Progenitor cell of endocrine pancreas (in vitro differentiated cells): ENCODE measurements at regions not wholly inside any gene's neighbourhood (a gene's known extent, or its start where the extent isn't known, plus 50 kb on each side); places are given as distances from the start of the nearest gene placed in this dataset.

Source experiments
- DNase-seq: peaks from one replicate; pipeline ENCODE4 v3.0.0; 2021; ENCODE audit warnings: low spot score; ENCODE audit not compliant: unreplicated experiment
- H3K27ac Mint-ChIP-seq: 2 replicates; pipeline ENCODE4 v1.8.0; 2021; ENCODE audit warnings: mild to moderate bottlenecking, moderate library complexity, mixed read lengths
- H3K27me3 Mint-ChIP-seq: 2 replicates; pipeline ENCODE4 v1.8.0; 2021; ENCODE audit warnings: mixed read lengths
- H3K36me3 Mint-ChIP-seq: 2 replicates; pipeline ENCODE4 v1.8.0; 2022; ENCODE audit warnings: mixed read lengths; ENCODE audit not compliant: insufficient read depth
- H3K4me1 Mint-ChIP-seq: 2 replicates; pipeline ENCODE4 v1.8.0; 2021; ENCODE audit warnings: low read depth, mixed read lengths
- H3K4me3 Mint-ChIP-seq: 2 replicates; pipeline ENCODE4 v1.8.0; 2021; ENCODE audit warnings: low read depth, mild to moderate bottlenecking, moderate library complexity, mixed read lengths
- H3K9me3 Mint-ChIP-seq: 2 replicates; pipeline ENCODE4 v1.8.0; 2021; ENCODE audit warnings: low read depth, mixed read lengths
- TF ChIP-seq, protein P1 (sequence below): fragments of 200-600 bp; sonication (generic); IDR thresholded peaks from one replicate; pipeline ENCODE4 v1.5.0; 2021; ENCODE audit warnings: antibody characterized with exemption, mild to moderate bottlenecking; ENCODE audit not compliant: unreplicated experiment

DNA sequence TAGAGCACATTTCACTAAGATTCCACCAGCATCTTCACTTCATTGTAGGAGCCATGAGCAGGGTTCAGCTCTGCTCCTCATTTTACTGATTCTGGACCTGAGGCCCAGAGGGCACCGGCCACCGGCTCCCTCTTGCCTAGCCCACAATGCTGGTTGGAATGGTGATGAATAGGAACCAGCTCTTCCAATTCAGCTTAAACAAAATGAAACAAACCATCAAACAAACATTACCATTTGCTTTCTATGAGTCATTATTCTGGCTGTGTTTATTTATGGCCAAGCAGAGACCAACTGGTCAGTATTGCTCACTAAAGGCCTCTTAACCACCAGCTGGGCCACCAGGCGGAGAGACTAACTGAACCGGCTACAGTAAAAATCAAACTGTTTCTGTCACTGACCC is 176.7 kb downstream of the MTX2 start:
- H3K4me1 Mint-ChIP-seq = peaks cover 6% of the 10 kb centered on the region
- no peak overlapping the region for H3K4me3 Mint-ChIP-seq
- no peaks in the 10 kb centered on the region for H3K36me3 Mint-ChIP-seq
- TF ChIP-seq, protein P1, sequence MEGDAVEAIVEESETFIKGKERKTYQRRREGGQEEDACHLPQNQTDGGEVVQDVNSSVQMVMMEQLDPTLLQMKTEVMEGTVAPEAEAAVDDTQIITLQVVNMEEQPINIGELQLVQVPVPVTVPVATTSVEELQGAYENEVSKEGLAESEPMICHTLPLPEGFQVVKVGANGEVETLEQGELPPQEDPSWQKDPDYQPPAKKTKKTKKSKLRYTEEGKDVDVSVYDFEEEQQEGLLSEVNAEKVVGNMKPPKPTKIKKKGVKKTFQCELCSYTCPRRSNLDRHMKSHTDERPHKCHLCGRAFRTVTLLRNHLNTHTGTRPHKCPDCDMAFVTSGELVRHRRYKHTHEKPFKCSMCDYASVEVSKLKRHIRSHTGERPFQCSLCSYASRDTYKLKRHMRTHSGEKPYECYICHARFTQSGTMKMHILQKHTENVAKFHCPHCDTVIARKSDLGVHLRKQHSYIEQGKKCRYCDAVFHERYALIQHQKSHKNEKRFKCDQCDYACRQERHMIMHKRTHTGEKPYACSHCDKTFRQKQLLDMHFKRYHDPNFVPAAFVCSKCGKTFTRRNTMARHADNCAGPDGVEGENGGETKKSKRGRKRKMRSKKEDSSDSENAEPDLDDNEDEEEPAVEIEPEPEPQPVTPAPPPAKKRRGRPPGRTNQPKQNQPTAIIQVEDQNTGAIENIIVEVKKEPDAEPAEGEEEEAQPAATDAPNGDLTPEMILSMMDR = no peak
- peaks cover 5% of the 10 kb centered on the region for H3K27me3 Mint-ChIP-seq
- H3K27ac Mint-ChIP-seq = no peak overlapping the region
- no peaks in the 10 kb centered on the region for H3K9me3 Mint-ChIP-seq
- DNase-seq = no peak

DNA sequence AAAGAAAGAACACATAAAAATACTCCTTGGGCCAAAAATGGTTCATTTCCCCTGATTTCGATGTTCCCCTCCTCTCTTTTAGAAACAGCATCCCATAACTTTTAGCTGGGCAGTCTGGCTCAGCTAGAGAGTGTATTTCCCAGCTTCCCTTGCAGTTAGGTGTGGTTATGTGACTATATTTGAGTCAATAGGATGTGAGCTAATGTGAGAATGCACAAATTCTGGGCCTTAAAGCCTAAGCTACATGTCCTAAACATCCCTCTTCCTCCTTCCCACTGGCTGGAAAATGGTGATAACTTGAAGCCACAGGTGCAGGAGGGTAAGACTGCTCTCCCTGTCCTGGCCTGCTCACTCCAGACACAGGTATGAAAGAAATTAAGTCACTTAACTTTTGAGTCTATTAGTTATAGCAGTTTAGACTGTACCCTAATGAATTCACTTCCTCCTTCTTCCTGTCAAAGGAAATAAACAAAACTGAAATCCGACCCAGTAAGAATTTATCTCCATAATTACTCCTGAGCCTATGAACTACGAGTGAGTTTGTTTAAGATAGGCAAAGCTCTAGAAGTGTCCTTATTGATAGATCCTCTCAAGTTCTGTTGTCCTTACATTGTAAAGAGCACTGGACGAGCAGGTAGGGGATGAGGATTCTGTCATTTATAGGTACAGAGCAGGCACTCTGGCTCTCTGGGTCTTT is 177.6 kb downstream of the MTX2 start:
- no peaks in the 10 kb centered on the region for H3K36me3 Mint-ChIP-seq
- no peak for DNase-seq
- no peak overlapping the region for H3K4me3 Mint-ChIP-seq
- peaks cover 6% of the 10 kb centered on the region for H3K4me1 Mint-ChIP-seq
- TF ChIP-seq, protein P1 = no peak
- no peaks in the 10 kb centered on the region for H3K9me3 Mint-ChIP-seq
- H3K27ac Mint-ChIP-seq = no peak overlapping the region
- peaks cover 5% of the 10 kb centered on the region for H3K27me3 Mint-ChIP-seq

DNA sequence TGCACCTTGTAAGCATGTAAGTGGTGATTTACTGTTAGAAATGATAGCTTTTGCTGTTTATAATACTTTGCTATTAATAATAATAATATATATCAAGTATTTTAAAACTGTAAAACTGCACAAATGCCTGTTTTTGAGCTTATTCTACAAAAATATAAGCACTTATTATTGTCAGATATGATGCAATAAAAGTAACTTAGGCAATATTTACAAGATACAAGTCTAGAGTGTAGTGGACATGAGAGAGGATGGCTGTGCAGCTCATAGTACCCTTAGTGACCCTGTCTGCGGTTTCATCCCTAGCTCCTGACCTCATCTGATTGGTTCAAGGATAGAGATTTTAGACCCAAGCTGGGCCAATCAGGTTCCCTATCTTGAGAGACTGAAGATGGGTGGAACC is 178.4 kb downstream of the MTX2 start:
- no peak for DNase-seq
- peaks cover 5% of the 10 kb centered on the region for H3K27me3 Mint-ChIP-seq
- H3K4me3 Mint-ChIP-seq = no peak overlapping the region
- TF ChIP-seq, protein P1 = no peak
- no peaks in the 10 kb centered on the region for H3K9me3 Mint-ChIP-seq
- H3K36me3 Mint-ChIP-seq = no peaks in the 10 kb centered on the region
- H3K27ac Mint-ChIP-seq = no peak overlapping the region
- H3K4me1 Mint-ChIP-seq = peaks cover 6% of the 10 kb centered on the region

DNA sequence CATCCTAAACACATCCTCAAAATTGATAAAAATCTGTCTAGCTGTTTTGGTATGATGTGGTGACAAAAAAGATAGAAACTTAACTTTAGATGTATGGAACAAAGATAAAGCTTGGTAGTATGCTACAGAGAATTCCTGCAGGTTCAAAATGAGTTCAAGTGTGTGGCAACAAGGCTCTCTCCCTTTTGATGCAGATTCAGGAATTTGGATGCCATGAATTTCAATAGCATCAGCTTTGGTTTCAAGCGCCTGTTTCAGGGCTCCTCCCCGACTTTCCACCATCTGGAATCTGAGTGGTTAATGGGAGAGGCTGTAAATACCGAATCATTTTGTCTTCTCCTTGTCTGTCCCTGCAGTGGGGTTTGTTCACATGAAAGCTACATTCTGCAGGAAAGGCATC is 180.6 kb downstream of the MTX2 start:
- H3K9me3 Mint-ChIP-seq = no peaks in the 10 kb centered on the region
- H3K27ac Mint-ChIP-seq = no peak overlapping the region
- H3K4me3 Mint-ChIP-seq = no peak overlapping the region
- H3K4me1 Mint-ChIP-seq = peaks cover 6% of the 10 kb centered on the region
- no peaks in the 10 kb centered on the region for H3K36me3 Mint-ChIP-seq
- H3K27me3 Mint-ChIP-seq = peaks cover 15% of the 10 kb centered on the region
- TF ChIP-seq, protein P1 = no peak
- DNase-seq = no peak

DNA sequence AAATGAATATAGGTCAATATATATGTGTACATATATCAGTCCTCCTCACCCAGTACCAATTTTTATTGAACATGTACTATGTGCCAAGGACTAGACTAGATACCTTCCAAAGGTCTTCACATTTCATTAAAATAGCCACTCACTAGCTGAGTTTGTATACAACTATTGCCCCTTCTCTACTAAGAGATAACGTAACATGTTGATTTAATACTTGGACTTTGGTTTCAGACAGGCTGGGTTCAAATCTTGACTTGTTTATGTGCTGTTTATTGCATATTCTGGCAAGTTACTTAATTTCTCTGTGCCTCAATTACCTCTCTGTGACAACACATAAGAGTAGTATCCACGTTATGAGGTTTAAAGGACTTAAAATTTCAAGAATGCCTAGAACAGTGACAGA is 184.5 kb downstream of the MTX2 start:
- Mint-ChIP-seq H3K4me3 (no peak overlapping the region), H3K36me3 (no peaks in the 10 kb centered on the region), H3K27ac (no peak overlapping the region), H3K27me3 (peaks cover 19% of the 10 kb centered on the region), H3K9me3 (no peaks in the 10 kb centered on the region), H3K4me1 (no peaks in the 10 kb centered on the region)
- no peak for DNase-seq
- TF ChIP-seq, protein P1 = no peak
